Neural crest cell (in vitro differentiated cells): ENCODE measurements at regions not wholly inside any gene's neighbourhood (a gene's known extent, or its start where the extent isn't known, plus 50 kb on each side); places are given as distances from the start of the nearest gene placed in this dataset.

ENCODE experiments used
- DNase-seq: peaks from one replicate; pipeline ENCODE4 v3.0.0; 2021; ENCODE audit warnings: low read depth, mixed read lengths, low spot score
- H3K27ac Mint-ChIP-seq: one replicate; pipeline ENCODE4 v1.8.0; 2021; ENCODE audit warnings: mild to moderate bottlenecking, mixed read lengths; ENCODE audit not compliant: unreplicated experiment
- H3K27me3 Mint-ChIP-seq: 2 replicates; pipeline ENCODE4 v1.8.0; 2021; ENCODE audit warnings: low read depth, mild to moderate bottlenecking, mixed read lengths
- H3K36me3 Mint-ChIP-seq: 2 replicates; pipeline ENCODE4 v1.8.0; 2021; ENCODE audit warnings: low read depth, mild to moderate bottlenecking, mixed read lengths
- H3K4me1 Mint-ChIP-seq: 2 replicates; pipeline ENCODE4 v1.8.0; 2021; ENCODE audit warnings: mixed read lengths
- H3K4me3 Mint-ChIP-seq: one replicate; pipeline ENCODE4 v1.8.0; 2021; ENCODE audit warnings: mild to moderate bottlenecking, mixed read lengths
- H3K9me3 Mint-ChIP-seq: 2 replicates; pipeline ENCODE4 v1.8.0; 2021; ENCODE audit warnings: mixed read lengths
- TF ChIP-seq, protein P1 (sequence below): fragments of 200-600 bp; sonication (generic); conservative IDR thresholded peaks from 2 replicates; pipeline ENCODE4 v1.5.0; 2021; ENCODE audit warnings: antibody characterized with exemption, mild to moderate bottlenecking

DNA sequence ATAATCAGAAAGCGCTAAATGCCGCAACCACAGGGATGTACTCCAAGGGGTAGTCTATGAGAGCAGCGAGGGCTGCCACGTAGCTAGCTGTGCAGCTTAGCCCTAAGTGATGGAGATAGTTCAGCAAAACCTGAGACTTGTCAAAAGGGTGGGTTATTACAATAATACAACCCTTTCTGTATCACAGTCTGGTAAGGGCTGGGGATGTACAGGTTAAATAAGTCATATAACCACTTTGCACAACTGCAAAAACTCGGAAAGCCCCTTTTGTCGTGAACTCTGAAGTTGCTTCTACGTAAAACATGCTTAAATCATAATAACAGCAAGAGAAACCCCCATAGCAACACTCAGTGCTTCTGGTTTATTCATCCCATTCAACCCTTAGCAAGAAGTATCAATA is 598.8 kb downstream of the SUCLG1 start:
- H3K9me3 Mint-ChIP-seq: no peaks in the 10 kb centered on the region
- TF ChIP-seq, protein P1, sequence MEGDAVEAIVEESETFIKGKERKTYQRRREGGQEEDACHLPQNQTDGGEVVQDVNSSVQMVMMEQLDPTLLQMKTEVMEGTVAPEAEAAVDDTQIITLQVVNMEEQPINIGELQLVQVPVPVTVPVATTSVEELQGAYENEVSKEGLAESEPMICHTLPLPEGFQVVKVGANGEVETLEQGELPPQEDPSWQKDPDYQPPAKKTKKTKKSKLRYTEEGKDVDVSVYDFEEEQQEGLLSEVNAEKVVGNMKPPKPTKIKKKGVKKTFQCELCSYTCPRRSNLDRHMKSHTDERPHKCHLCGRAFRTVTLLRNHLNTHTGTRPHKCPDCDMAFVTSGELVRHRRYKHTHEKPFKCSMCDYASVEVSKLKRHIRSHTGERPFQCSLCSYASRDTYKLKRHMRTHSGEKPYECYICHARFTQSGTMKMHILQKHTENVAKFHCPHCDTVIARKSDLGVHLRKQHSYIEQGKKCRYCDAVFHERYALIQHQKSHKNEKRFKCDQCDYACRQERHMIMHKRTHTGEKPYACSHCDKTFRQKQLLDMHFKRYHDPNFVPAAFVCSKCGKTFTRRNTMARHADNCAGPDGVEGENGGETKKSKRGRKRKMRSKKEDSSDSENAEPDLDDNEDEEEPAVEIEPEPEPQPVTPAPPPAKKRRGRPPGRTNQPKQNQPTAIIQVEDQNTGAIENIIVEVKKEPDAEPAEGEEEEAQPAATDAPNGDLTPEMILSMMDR: no peak
- H3K4me3 Mint-ChIP-seq: no peak overlapping the region
- H3K36me3 Mint-ChIP-seq: no peaks in the 10 kb centered on the region
- H3K27ac Mint-ChIP-seq: no peak overlapping the region
- no peaks in the 10 kb centered on the region for H3K27me3 Mint-ChIP-seq
- DNase-seq: no peak
- no peaks in the 10 kb centered on the region for H3K4me1 Mint-ChIP-seq

DNA sequence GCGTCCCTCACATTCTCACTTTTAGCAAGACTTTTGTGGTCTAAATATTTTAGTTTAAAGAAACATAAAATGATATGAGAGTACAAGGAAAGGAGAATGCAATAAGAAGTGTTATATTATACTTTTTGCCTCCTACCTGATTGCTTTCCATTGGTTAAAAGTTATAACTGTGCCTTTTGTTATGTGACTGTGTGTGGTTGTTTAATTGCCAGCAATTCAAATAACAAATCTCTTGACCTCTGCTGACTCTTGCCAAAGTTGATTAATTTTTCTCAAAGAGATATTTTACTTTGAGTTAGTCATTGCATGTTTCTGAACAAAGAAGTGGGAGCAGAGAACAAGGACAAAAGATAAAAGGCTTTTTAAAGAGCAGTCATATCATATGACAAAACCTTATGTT is 599.5 kb downstream of the SUCLG1 start:
- H3K27me3 Mint-ChIP-seq: no peaks in the 10 kb centered on the region
- DNase-seq: no peak
- no peaks in the 10 kb centered on the region for H3K4me1 Mint-ChIP-seq
- TF ChIP-seq, protein P1: no peak
- no peaks in the 10 kb centered on the region for H3K36me3 Mint-ChIP-seq
- no peak overlapping the region for H3K4me3 Mint-ChIP-seq
- H3K27ac Mint-ChIP-seq: no peak overlapping the region
- H3K9me3 Mint-ChIP-seq: no peaks in the 10 kb centered on the region

DNA sequence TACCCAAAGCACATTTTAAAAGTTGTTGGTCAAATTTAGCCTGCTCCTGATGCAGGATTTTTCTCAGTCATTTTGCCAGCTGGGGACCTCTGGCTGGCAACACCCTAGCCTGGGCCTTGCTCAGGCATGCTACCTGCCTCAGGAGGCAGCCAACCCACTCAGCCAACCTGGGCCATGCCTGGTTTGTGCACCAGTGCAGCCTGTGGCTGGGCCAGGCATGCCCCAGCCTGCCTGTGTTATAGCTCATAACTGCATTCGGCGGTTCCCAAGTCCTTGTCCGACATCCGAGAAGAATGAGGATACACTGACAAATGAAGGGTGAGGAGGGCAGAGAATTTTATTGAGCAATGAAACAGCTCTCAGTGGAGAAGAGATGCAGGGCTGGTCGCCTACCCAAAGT is 608.0 kb downstream of the SUCLG1 start:
- no peaks in the 10 kb centered on the region for H3K36me3 Mint-ChIP-seq
- H3K9me3 Mint-ChIP-seq: no peaks in the 10 kb centered on the region
- no peak for DNase-seq
- H3K4me3 Mint-ChIP-seq: no peak overlapping the region
- H3K4me1 Mint-ChIP-seq: no peaks in the 10 kb centered on the region
- H3K27me3 Mint-ChIP-seq: no peaks in the 10 kb centered on the region
- TF ChIP-seq, protein P1: no peak
- no peak overlapping the region for H3K27ac Mint-ChIP-seq

DNA sequence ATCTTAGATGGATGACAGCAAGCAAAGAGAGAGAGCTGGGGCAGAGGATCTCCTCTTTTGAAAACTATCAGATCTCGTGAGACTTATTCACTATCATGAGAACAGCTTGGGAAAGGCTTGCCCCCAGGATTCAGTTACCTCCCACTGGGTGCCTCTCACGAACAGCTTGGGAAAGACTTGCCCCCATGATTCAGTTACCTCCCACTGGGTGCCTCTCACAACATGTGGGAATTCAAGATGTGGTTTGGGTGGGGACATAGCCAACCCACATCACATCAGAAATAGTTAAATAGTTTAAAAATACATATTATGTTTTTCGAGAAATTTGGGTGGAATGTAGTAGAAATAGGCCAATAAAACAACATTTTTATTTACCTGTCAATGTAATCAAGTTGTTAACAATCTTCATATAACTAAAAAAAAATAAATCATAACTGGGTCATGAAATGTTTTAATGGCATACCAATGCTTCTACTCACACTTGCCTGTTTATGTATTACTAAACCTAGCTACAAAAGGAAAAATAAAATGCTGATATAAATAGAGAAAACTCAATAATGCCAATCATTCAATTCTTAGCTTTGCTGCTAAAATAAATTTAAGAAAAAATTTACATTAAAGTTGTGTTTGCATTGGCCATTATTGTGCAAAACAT is 608.9 kb downstream of the SUCLG1 start:
- no peaks in the 10 kb centered on the region for H3K36me3 Mint-ChIP-seq
- H3K9me3 Mint-ChIP-seq: no peaks in the 10 kb centered on the region
- H3K27ac Mint-ChIP-seq: no peak overlapping the region
- H3K27me3 Mint-ChIP-seq: no peaks in the 10 kb centered on the region
- TF ChIP-seq, protein P1: no peak
- no peaks in the 10 kb centered on the region for H3K4me1 Mint-ChIP-seq
- H3K4me3 Mint-ChIP-seq: no peak overlapping the region
- no peak for DNase-seq

DNA sequence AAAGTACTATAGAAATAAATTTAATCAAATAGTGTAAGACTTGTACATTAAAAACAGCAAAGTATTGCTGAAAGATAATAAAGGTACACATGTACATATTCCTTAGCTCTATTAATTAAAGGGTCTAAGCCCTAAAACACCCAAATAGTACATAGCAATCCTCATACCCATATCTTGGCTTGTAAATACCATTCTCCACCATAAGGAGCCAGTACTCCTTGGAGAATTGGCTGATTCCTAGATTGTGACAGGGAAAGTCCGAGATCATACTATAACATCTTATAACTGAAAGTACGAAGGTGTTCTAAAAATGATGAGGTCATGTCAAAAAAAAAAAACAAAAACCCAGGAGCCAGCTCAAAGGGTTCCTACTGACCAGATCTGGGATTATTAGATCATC is 614.6 kb downstream of the SUCLG1 start:
- H3K27ac Mint-ChIP-seq: no peak overlapping the region
- DNase-seq: no peak
- H3K36me3 Mint-ChIP-seq: no peaks in the 10 kb centered on the region
- no peaks in the 10 kb centered on the region for H3K27me3 Mint-ChIP-seq
- H3K9me3 Mint-ChIP-seq: no peaks in the 10 kb centered on the region
- TF ChIP-seq, protein P1: no peak
- H3K4me1 Mint-ChIP-seq: no peaks in the 10 kb centered on the region
- H3K4me3 Mint-ChIP-seq: no peak overlapping the region
